ENCODE measurements at regions not wholly inside any gene's neighbourhood (a gene's known extent, or its start where the extent isn't known, plus 50 kb on each side); places are given as distances from the start of the nearest gene placed in this dataset.
"Not testable (repeated sequence)": the region's sequence is repeated elsewhere in the genome, so short reads cannot be mapped to it uniquely, and the experiment has no call there.

GRCh38 chr1:56147034-56147433, 432.3 kb downstream of the PLPP3 start:
- DNase-seq: no peak

DNA sequence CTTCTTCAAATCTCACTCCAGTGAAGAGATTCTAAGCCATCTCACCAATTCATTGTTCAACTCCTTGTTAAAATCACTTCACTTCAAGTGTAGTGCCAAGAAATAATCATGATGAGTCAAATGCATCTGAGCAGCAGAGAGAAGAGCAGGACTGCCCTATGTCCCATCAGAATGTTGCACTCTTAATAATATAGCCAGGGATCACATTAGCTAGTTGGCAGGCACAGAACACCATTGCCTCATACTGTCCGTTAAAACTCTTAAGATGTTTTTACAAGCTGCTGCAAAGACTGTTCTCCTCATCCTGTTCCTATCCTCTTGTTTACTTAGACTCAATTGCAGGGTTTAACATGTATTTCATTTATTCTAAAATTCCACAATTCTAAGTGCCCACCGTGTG, 432.9 kb downstream of the PLPP3 start:
- DNase-seq: no peak

- DNase-seq: no peak
Measured at GRCh38 chr1:56145581-56145980, 433.8 kb downstream of the PLPP3 start.

DNA sequence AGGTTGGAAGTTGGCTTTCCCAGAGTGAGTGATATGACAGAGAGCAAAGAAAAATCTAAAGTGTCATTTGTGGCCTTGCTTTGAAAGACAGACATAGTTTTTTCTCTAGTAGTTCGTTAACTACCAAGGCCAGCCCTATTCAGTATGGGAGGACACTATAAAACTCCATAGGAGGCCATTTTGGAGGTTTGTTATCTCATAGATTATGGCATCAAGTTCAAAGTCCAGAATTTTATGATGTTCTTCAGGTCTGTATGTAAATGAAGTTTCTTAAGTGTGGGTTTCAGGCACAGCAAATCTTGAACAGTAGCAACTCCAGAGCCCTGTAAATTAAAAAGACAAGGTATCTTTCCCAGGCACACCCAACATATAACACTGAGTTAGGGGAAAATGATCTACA, 437.1 kb downstream of the PLPP3 start:
- DNase-seq: no peak

- DNase-seq: no peak
Measured at GRCh38 chr1:56139836-56140235, 439.5 kb downstream of the PLPP3 start.

DNA sequence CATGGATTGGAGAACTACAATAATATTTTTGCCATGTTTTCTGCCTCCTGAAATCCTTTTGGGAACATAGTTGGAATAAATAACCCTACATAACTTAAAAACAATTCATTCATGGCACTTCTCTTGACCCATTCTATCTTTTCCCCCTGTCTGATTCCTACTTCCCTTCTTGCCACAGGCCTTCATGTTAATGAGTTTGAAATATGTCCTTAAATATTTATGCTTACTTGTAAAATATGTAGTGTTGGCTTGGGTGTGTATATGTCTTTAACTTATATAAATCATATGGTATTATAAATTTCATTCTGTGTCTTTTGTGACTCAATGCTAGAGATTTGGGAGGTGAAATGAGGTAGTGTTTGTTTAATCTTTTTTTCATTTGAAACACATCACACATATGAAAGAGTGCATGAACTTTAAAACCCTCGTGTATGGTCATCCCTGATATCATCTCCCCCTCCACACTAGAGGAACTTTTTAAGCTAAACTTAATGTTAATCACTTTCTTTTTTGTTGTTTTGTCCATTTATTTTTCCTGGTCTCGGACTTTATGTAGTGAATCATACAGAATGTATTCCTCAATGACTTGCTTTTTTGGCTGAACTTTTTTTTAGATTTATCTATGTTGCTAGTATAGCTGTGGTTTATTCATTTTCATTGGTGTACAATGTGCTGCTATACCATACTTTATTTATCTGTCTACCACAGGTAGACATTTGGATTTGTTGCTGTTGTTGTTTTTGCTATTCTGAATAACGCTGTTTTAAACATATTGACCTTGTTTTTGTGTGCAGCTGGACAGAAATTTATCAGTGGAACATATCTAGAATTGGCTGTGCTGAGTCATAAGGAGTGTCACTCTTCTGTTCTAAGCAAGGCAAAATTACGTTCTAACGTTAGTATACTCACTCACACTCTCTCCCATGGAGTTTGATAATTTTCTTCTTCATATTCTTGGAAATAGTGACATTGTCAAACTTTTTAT, 441.6 kb downstream of the PLPP3 start:
- DNase-seq: peak; percentile 22

DNA sequence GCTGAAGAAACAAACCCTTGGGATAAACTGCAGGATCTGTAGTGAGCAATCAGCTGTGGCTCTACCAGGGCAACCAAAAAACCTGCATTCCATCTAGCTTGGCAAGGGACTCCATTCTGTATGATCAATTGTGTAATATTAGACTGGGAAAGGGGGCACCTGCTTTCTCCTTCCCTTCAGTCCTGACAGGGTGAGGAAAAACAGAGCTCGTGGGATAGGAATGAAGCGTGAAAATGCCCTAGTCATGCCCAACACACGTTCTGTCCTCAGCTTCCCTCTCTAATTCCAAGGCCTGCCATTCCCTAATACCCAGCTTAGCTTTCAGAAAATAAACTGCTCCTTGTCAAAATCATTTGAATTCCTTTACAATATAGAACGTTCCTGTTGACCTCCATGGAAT, 442.3 kb downstream of the PLPP3 start:
- peak; percentile 52 for DNase-seq

GRCh38 chr1:56135864-56136147, 443.6 kb downstream of the PLPP3 start:
- no peak for DNase-seq

DNA sequence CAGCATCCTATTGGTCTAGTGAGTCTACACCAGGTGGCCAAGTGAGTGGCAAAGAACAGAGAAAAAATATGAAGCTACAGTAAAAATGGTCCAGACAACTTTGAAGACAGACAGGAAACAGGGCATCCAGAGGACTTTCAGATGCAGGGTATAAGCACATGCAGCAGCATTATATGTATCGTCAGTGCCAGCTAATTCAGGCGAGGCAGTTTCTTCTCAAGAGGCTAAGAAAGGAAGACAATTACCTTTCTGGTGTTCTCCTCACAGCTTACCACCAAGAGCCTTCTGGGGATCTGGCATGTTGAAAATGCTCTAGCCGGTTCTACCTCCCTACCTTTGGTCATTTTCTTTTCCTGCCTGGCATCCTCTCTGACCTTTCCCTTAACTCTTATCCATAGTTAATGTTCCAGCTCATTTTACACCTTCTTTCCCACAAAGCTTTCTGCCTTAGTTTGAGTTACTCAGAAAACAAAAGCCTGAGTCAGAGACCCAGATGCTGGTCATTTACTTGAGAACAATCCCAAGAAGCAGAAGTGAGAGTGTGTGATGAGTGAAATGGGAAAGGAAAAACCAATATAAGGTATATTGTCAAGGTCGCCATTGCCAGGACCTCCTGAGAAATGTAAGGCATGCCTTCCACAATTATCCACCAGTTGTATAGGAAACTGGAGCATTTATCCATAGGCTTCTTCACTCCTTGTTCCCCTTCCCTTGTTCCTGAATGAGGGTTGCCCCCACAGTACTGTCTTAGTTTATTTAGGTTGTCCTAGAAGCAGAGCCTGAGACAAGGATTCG, 444.1 kb downstream of the PLPP3 start:
- DNase-seq: no peak

DNA sequence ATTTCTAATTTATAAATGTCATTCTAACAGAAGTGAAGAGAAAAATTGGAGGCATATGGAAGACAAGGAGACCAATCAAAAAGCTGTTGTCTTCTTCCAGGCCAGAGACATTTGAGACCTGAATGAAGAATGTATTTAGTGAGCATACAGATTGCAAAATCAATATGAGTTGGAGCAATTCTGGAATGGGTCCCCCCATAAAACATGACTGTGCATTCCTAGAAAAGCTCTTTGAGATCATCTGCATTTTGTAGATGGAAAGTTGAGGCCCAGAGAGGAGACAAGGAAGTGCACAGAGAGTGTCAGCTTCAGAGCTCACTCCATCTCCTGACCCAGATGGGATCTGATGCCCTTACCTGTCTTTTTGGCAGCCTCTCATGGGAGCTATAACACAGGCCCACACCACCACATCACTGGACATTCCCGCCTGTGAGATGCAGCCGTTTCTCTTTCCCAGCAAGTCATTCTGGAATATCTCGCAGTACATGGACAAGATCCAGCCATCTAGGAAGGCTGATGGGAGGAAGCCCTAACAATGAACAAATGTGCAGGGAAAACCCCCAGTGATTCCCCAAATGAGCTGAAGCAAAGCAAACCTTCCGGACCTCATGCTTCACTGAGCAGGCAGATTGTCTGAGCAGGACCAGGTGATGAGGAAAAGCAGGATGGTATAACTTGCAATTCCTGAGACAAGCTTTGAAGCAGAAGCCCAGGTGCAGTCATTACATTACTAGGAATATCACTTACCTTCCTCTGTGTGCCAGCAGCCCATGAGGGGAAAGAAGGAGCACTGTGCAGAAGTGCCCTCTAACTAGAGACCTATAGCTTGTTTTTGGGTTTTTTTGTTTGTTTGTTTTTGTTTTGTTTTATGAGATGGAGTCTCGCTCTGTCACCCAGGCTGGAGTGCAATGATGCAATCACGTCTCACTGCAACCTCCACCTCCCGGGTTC, 445.6 kb downstream of the PLPP3 start:
- DNase-seq: no peak

DNA sequence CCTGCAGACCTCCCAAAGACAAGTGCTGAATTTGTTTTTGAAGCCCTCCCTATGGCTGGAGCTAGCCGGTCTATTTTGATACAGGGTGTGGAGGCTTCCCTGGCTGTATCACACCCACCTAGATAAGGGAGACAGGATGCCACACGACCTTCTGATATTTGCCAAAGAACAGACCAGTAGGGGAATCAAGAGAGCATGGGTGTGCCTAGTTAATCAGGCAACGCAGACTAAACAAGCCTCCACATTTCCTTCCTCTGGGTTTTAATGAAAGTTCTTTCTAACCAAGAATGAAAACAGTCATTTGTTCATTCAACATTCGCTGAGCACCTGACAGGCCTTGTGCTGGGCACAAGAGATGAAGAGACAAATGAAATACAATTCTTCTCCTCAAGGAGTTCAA, 446.8 kb downstream of the PLPP3 start:
- no peak for DNase-seq

DNA sequence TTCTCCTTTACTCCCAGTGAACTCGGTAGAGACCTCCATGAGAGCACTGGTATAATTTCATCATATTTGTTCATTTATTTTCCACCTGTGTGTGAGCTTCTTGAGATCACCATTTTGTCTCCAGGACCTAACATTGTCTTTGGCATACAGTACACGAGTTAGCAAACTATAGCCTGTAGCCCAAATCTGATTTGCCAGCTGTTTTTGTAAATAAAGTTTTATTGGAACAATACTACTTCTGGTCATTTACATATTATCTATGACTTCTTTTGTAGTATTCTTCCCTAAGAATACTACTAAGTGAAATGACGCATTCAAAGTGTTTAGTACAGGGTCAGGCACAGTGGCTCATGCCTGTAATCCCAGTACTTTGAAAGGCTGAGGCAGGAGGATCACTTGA, 449.5 kb downstream of the PLPP3 start:
- DNase-seq: no peak

GRCh38 chr1:56125316-56125715, 454.0 kb downstream of the PLPP3 start:
- no peak for DNase-seq

DNA sequence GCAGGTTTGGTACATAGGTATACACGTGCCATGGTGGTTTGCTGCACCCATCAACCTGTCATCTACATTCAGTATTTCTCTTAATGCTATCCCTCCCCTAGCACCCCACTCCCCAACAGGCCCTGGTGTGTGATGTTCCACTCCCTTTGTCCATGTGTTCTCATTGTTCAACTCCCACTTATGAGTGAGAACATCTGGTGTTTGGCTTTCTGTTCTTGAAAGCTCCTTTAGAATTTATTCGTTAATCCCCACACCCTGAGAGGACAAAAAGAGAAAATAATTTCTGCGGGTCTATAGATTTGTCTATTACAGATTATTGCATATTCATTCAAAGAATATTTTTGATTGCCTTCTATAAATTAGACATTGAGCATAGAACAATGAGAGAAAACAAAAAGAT, 455.5 kb downstream of the PLPP3 start:
- DNase-seq: no peak

DNA sequence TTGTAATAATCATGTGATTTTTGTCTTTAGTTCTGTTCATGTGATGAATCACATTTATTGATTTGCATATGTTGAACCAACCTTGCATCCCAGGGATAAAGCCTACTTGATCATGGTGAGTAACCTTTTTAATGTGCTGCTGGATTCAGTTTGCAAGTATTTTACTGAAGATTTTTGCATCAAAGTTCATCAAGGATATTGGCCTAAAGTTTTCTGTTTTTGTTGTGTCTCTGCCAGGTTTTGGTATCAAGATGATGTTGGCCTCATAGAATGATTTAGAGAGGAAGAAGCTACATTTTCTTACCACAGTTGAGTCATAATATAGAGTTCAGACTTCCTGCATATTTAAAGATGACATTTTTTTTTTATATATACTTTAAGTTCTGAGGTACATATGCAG, 455.9 kb downstream of the PLPP3 start:
- no peak for DNase-seq

DNA sequence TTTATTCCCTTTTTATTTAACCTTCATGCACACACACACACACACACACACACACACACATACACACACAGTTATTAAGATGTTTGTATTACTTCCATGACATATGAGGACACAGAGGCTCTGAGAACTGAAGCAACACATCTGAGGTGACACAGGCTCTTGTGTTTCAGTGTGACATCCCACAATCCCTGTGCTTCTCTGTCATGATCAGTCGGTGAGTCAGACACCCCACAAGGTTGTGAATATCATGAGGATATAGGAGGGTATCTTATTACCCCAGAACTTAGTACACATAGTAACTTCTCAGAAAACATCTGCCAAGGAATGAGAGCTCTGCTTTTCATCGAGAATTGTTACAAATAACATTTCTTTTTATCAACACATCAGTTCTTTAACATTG, 459.3 kb downstream of the PLPP3 start:
- no peak for DNase-seq

DNA sequence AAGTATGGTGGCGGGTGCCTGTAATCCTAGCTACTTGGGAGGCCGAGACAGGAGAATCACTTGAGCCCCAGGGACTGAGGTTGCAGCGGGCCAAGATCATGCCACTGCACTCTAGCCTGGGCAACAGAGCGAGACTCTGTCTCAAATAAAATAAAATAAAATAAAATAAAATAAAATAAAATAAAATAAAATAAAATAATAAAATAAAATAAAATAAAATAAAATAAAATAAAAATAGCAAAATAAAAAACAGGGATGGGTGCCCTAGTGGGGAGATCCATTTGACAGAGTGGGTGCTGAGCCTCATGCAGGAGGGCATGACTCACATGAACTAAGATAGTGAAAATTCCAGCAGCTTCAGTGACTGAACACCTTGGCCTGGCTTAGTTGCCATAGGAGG, 460.7 kb downstream of the PLPP3 start:
- DNase-seq: not testable (repeated sequence)

- DNase-seq: no peak
Measured at GRCh38 chr1:56115701-56116100, 463.7 kb downstream of the PLPP3 start.

DNA sequence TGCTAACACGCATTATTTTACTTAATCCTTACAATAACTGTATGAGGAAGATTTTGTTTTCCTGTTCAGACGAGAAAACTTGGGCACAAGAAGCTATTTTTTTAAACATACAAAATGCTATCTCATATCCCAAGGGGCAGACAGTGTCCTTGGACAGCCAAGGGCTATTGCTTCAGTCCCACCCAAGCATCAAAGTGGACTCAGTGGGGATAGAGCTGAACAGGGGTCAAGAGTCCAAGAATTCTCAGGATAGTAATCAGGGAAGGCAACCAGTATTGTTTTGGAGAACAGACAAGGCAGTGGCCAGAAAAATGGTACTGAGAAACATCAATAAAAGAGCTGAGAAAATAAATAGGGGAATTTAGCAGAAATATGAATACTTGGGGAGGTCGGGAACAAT, 465.7 kb downstream of the PLPP3 start:
- DNase-seq: no peak

DNA sequence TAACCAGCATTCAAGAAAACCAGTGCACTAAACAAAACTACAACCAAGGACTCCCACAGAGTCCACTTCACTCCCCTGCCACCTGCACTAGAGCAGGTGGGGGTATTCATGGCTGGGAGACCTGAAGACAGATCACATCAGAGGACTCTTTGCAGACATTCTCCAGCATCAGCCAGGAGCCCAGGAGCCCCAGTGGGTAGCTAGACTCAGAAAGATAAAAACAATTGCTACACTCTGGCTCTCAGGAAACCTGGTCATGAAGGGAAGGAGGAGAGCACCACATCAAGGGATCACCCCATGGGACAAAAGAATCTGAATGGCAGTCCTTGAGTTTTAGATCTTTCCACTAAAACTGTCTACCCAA, 472.1 kb downstream of the PLPP3 start:
- DNase-seq: no peak

DNA sequence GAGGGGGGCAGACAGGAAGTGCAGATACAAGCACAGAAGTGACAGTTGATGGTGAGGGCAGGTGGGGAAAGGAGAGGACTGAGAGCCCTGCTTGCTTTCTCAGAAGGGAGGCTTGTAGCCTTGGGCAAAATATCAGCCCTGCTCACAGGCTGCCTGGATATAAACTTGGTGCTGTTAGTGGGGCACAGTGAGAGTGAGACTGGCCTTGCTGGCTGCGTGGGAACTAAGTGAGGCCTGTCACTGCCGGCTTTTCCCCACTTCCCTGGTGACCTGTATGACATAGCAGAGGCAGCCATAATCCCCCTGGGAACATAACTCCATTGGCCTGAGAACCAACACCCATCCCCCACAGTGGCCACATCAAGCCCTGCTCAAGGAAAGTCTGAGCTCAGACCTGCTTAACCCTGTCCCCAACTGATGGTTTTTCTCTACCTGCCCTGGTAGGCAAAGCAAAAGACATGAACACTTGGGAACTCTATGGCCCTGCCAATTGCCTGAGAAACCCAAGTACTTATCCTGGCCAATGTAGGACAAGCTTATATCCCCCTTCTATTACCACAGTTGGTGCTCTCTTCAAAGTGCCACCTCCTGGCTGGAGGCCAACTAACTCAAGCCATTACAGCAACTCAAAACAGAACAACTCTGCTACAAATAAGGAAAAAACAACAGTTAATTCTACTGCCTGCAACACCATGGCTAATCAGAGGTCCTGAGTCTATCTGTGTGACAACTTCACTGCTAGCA, 472.7 kb downstream of the PLPP3 start:
- no peak for DNase-seq

- DNase-seq: no peak
Measured at GRCh38 chr1:56105397-56105796, 474.0 kb downstream of the PLPP3 start.
